HCT116 (cell line): ENCODE measurements at regions not wholly inside any gene's neighbourhood (a gene's known extent, or its start where the extent isn't known, plus 50 kb on each side); places are given as distances from the start of the nearest gene placed in this dataset.

Source experiments
- ATAC-seq: fragments of 200-7000 bp; cut with Tn5 transposase; 2 replicates; pipeline ENCODE4 v1.9.1; 2020; ENCODE audit warnings: mild to moderate bottlenecking, moderate library complexity
- BruUV-seq: library from RNA; stranded (reverse); fragments of 400-500 nt; replicated peaks from 2 replicates; lab custom pipeline; 2021; lab: Mats Ljungman, UMichigan
- CTCF ChIA-PET: fragments of 300-600 bp; sonication (Branson Sonifier 250); formaldehyde crosslinking; loops from one replicate; lab custom pipeline; 2021; ENCODE audit warnings: antibody characterized with exemption; lab: Charles Lee
- POLR2A ChIA-PET: fragments of 300-600, 350-600 bp; sonication (Branson Sonifier 250); formaldehyde crosslinking; loops from one replicate; lab custom pipeline; 2021; ENCODE audit warnings: antibody characterized with exemption; lab: Charles Lee
- RAD21 ChIA-PET, 2 experiments: fragments of 300-600 bp; sonication (Branson Sonifier 250); formaldehyde crosslinking; loops; one replicate each; lab custom pipeline; 2023; ENCODE audit warnings: low total read pairs in 2 of 2; ENCODE audit not compliant: uncharacterized antibody in 2 of 2, unreplicated experiment in 2 of 2, low non-redundant PET in 1 of 2; lab: Charles Lee
- DNase-seq: peaks from one replicate; pipeline ENCODE4 v3.0.0-alpha.2; 2010; ENCODE audit warnings: low read depth, low spot score
- H2AFZ ChIP-seq: fragments of 200-600 bp; shearing (Covaris generic), sonication (generic); 2 replicates; pipeline ENCODE4 v1.6.1; 2017; ENCODE audit warnings: low read depth, mixed run types, mixed read lengths, antibody characterized with exemption, low read length; ENCODE audit not compliant: poor library complexity, severe bottlenecking
- H3K27ac ChIP-seq: 2 replicates; pipeline ENCODE4 v1.5.1; 2012; ENCODE audit warnings: low read depth, low read length
- H3K27me3 ChIP-seq: fragments of 200-600 bp; sonication (generic); 2 replicates; pipeline ENCODE4 v1.6.1; 2016; ENCODE audit warnings: mixed run types, low read length, mixed read lengths; ENCODE audit not compliant: insufficient read depth
- H3K36me3 ChIP-seq, 2 experiments: fragments of 200-500 bp in 1 of 2; fragments of 200-600 bp in 1 of 2; sonication (Bioruptor generic) in 1 of 2; sonication (generic) in 1 of 2; 2 replicates each; pipeline versions ENCODE4 v1.5.1 to v1.6.1; 2014 to 2016; ENCODE audit warnings: low read length in 2 of 2, inconsistent platforms in 1 of 2, mixed read lengths in 1 of 2, mixed run types in 1 of 2; ENCODE audit not compliant: insufficient read depth in 2 of 2, control insufficient read depth in 1 of 2
- H3K4me1 ChIP-seq, 2 experiments: fragments of 200-600 bp in 1 of 2; sonication (generic) in 1 of 2; 2 replicates each; pipeline versions ENCODE4 v1.5.1 to v1.6.1; 2012 to 2017; ENCODE audit warnings: low read length in 2 of 2, inconsistent platforms in 1 of 2, mild to moderate bottlenecking in 1 of 2, mixed read lengths in 1 of 2, mixed run types in 1 of 2, moderate library complexity in 1 of 2; ENCODE audit not compliant: insufficient read depth in 2 of 2, control insufficient read depth in 1 of 2
- H3K4me2 ChIP-seq: fragments of 200-600 bp; sonication (generic); 2 replicates; pipeline ENCODE4 v1.6.1; 2017; ENCODE audit warnings: mixed run types, low read length, mixed read lengths
- H3K4me3 ChIP-seq, 2 experiments: fragments of 200-600 bp in 1 of 2; sonication (generic) in 1 of 2; replicated peaks in 1 of 2; 2 replicates each; pipeline ENCODE4 v1.5.1; 2011 to 2016; ENCODE audit warnings: low read length in 2 of 2, control low read depth in 1 of 2, low read depth in 1 of 2, mild to moderate bottlenecking in 1 of 2, mixed read lengths in 1 of 2, mixed run types in 1 of 2
- H3K79me2 ChIP-seq: fragments of 200-600 bp; sonication (generic); 2 replicates; pipeline ENCODE4 v1.6.1; 2017; ENCODE audit warnings: mild to moderate bottlenecking, mixed run types, low read length, moderate library complexity, mixed read lengths; ENCODE audit not compliant: insufficient read depth
- H3K9ac ChIP-seq: fragments of 200-600 bp; sonication (generic); 2 replicates; pipeline ENCODE4 v1.6.1; 2016; ENCODE audit warnings: low read length, mixed read lengths
- H3K9me2 ChIP-seq: fragments of 200-600 bp; sonication (generic), shearing (Covaris generic); 2 replicates; pipeline ENCODE4 v1.6.1; 2017; ENCODE audit warnings: mixed run types, mild to moderate bottlenecking, moderate library complexity; ENCODE audit not compliant: insufficient read depth
- H3K9me3 ChIP-seq, 2 experiments: fragments of 200-500 bp in 1 of 2; fragments of 200-600 bp in 1 of 2; sonication (Bioruptor generic) in 1 of 2; sonication (generic) in 1 of 2; 2 replicates each; pipeline ENCODE4 v1.6.1; 2014 to 2017; ENCODE audit warnings: low read length in 2 of 2, mixed read lengths in 2 of 2, inconsistent platforms in 1 of 2, low read depth in 1 of 2, mild to moderate bottlenecking in 1 of 2, mixed run types in 1 of 2, moderate library complexity in 1 of 2; ENCODE audit not compliant: control insufficient read depth in 1 of 2, insufficient read depth in 1 of 2
- H4K20me1 ChIP-seq: fragments of 200-600 bp; sonication (generic), shearing (Covaris generic); 2 replicates; pipeline ENCODE4 v1.6.1; 2017; ENCODE audit warnings: mixed run types, mild to moderate bottlenecking, moderate library complexity; ENCODE audit not compliant: insufficient read depth
- CEBPB ChIP-seq: IDR thresholded peaks from 2 replicates; pipeline ENCODE4 v1.6.1; 2012; ENCODE audit warnings: low read depth
- EGR1 ChIP-seq: IDR thresholded peaks from 2 replicates; pipeline ENCODE4 v1.6.1; 2012; ENCODE audit warnings: low read depth
- EZH2phosphoT487 ChIP-seq: fragments of 200-600 bp; IDR thresholded peaks from 2 replicates; pipeline ENCODE4 v1.6.1; 2018; ENCODE audit warnings: antibody characterized with exemption, borderline replicate concordance
- JUND ChIP-seq: IDR thresholded peaks from 2 replicates; pipeline ENCODE4 v1.6.1; 2012
- MAX ChIP-seq: IDR thresholded peaks from 2 replicates; pipeline ENCODE4 v1.6.1; 2012
- POLR2A ChIP-seq: IDR thresholded peaks from 2 replicates; pipeline ENCODE4 v1.7.0; 2011; ENCODE audit warnings: borderline replicate concordance; ENCODE audit not compliant: insufficient read depth, insufficient read length; ENCODE audit errors: extremely low read depth
- POLR2AphosphoS5 ChIP-seq: IDR thresholded peaks from 2 replicates; pipeline ENCODE4 v1.6.1; 2011; ENCODE audit warnings: mild to moderate bottlenecking, low read depth, low read length, moderate library complexity
- REST ChIP-seq: IDR thresholded peaks from 2 replicates; pipeline ENCODE4 v1.6.1; 2012; ENCODE audit warnings: low read depth
- ZBTB33 ChIP-seq: IDR thresholded peaks from 2 replicates; pipeline ENCODE4 v1.6.1; 2011; ENCODE audit warnings: mild to moderate bottlenecking, low read length, moderate library complexity; ENCODE audit not compliant: insufficient replicate concordance; ENCODE audit errors: extremely low read depth
- intact Hi-C: fragments of 100-400 bp; cut with micrococcal nuclease; formaldehyde crosslinking; loops from 2 replicates; pipeline ENCODE4 v1.10.0; 2022

- ChIA-PET POLR2A (no interaction called here), CTCF (no interaction called here), RAD21 (no interaction called here)
- DNase-seq (no peak), ATAC-seq (no peak)
- H3K4me2 ChIP-seq: no peak overlapping the region
- TF ChIP-seq EZH2phosphoT487 (no peak), MAX (no peak), REST (no peak), EGR1 (no peak), JUND (no peak), POLR2A (no peak), POLR2AphosphoS5 (no peak), CEBPB (no peak), ZBTB33 (no peak)
- no peaks in the 10 kb centered on the region for H3K36me3 ChIP-seq
- no peak overlapping the region for H3K9ac ChIP-seq
- H3K27me3 ChIP-seq: peaks cover 4% of the 10 kb centered on the region; the same call in 1 of the 2 replicates
- no peaks in the 10 kb centered on the region for H3K4me1 ChIP-seq
- H2AFZ ChIP-seq: no peak overlapping the region
- H4K20me1 ChIP-seq: no peaks in the 10 kb centered on the region
- H3K9me3 ChIP-seq: no peaks in the 10 kb centered on the region
- no TSS peak for BruUV-seq
- no peak overlapping the region for H3K4me3 ChIP-seq
- H3K9me2 ChIP-seq: no peaks in the 10 kb centered on the region
- no peaks in the 10 kb centered on the region for H3K79me2 ChIP-seq
- intact Hi-C loops: no loop called here
- no peak overlapping the region for H3K27ac ChIP-seq
Measured at GRCh38 chr20:20772497-20773085, 60.1 kb upstream of the RALGAPA2 start.
